CD4-positive, alpha-beta T cell treated with Interleukin-4 for 4 hours (primary cell): ENCODE measurements at regions not wholly inside any gene's neighbourhood (a gene's known extent, or its start where the extent isn't known, plus 50 kb on each side); places are given as distances from the start of the nearest gene placed in this dataset.

Source experiments
- DNase-seq: peaks from one replicate; pipeline ENCODE4 v3.0.0-alpha.2; 2020

DNA sequence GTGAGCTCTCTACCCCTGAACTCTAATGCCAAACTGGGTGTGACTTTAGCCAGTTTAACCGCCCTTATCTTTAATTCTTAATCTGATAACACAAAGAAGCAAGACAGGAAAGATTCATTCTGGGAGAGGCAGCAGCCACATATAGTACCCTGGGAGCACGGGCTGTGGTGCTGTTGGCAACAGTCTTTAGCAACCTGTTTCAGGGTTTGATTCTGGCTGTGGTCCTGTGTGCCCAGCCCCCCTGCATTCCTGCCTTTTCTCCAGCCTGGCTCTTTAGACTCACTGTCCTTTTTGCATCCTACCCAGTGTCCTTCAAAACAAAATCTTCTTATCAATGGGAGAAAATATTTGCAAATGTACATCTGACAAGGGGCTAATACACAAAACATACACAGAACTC lies 275.2 kb downstream of the GXYLT1 start:
- DNase-seq, result no peak

DNA sequence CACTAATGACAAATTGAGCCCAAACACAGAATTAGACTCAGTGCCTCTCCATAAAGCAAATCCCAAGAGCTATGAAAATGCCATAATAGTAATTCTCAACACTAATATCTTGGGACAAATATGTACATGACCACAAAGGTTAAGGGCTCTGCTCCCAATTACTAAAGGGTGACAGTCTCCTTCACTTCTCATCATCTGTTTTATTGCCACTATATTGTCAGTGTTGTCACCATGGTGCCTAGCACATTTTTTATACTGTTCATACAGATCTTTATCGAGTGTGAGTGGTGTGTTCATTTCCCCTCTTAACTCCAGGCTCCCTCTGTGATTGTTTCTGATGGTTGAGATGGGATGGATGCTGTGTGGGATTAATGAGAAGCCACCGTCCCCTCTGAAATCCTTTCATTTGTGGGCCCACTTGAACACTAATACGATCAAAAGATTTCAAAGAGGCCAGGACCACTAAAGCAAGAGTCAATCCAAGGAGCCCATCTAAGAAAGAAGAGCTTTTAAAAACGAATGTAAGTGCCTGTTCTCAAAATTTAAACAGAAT lies 277.7 kb downstream of the GXYLT1 start:
- DNase-seq, result no peak

DNA sequence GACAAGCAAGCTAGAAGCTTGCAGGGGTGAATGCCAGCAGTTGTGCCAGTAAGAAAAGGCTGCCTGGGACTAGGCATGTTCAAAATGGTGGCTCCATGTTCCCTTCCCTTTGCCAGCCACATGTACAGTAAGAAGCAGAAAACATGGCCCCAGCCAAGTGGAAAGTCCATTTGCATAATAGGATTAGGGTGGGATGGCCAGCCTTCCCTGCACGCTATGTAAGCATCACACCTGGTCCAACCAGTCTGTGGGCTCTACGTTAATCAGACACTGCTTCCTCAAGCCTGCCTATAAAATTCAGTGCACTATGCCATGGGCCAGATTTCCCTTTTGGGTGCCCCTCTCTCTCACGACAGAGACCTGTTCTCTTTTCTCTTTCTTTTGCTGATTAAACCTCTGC lies 288.4 kb downstream of the GXYLT1 start:
- DNase-seq, result no peak

DNA sequence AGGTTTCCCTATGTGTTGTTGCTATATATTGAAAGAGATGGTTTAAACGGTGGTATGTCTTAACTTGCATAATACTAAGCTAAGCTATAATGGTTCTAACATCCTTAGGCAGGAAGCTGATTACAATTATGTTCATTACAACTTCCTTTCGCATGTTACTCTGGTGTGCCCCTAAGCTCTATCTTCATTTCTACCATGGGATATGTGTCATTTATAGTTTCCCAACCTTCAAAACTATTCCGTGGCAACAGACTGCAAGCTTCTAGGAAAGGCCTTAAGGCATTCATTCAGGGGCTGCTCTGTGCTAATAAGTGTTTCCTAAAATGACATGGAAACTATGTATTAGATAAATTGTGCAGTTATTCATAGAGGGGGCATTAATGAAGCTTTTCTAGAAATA lies 294.6 kb downstream of the GXYLT1 start:
- DNase-seq, result no peak

- DNase-seq, result no peak
These were observed 298.0 kb downstream of the GXYLT1 start for GRCh38 chr12:41846718-41847117.

DNA sequence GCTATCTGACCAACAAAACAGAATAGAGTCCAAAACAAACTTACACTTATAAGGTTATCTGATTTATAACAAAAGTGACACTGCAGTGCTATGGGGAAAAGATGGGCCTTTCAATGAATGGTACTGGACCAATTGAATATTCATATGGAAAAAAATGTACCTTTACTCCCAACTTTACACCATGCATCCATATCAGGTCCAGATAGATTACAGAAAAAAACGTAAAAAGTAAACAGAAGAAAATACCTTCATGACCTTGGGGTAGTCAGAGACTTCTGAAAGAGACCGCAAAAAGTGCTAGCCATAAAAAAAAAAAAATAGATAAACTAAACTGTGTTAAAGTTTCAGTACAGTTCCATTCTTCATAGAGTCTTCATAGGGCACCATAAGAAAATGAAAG lies 308.3 kb downstream of the GXYLT1 start:
- no peak for DNase-seq

DNA sequence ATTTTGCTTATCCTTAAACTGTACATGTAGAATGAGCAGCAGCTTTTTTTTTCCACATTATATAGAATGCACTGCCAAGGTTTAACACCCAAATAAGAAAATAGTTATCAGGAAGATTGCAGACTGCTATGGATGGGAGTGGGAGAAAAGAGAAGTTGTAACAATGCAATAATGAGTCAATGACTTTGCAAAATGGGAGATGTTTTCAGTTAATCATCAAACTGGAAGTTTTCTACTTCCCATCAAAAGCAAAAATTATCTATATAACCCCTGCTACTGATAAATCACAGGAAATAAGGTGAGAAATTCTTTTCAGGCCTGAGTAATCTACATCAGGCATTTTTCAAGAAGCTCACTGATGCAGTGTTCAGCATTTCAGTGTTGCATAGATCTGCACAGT lies 309.1 kb downstream of the GXYLT1 start:
- no peak for DNase-seq

DNA sequence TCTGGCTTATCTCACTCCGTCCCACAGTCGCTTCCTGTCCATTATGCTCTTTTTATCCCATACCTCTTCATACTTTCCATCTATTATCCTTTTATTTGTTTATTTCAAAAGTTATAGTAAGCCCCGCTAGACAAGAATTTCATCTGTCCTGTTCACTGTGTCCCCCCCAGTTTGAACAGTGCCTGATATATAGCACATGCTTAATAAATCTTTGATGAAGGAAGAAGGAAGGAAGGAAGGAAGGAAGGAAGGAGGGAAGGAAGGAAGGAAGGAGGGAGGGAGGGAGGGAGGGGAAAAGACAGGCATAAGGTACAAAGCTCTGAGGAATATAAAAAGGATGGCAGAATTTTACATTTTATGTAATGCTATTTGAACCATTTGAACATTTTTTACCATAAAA lies 324.7 kb downstream of the GXYLT1 start:
- DNase-seq, result no peak

DNA sequence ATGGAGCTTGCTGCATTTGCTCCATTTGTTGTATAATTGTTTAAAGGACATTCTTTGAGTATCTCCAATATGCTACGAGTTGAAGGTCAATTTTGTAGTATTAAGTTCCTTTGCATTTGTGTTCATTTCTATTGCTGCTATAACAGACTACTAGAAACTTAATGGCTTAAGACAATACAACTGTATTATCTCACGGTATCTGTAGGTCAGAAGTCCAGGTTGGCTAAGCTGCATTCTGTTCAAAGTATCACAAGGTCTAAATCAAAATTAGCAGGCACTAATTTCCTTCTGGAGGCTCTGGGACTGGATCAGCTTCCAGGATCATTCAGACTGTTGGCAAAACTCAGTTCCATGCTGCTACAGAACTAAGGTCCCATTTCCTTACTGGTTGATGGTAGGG lies 340.6 kb downstream of the GXYLT1 start:
- DNase-seq, result no peak

DNA sequence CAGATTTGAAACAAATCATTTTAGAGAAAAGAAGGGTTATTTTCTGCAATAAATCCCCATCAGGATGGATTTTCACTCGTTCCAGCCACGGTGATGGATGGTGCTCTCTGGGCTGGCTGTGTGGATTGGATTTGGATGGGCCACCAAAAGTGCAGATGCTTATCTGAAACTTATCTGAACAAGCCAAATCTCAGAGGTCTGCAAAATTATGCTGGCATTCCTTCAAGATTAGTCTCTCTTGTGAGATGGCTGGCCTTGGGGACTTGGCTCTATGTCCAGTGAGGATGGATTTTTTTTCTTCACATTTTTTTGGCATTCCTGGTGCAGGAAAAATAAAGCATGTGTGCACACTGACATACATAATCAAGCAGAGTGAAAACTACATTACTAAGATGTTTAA lies 341.9 kb downstream of the GXYLT1 start:
- no peak for DNase-seq

DNA sequence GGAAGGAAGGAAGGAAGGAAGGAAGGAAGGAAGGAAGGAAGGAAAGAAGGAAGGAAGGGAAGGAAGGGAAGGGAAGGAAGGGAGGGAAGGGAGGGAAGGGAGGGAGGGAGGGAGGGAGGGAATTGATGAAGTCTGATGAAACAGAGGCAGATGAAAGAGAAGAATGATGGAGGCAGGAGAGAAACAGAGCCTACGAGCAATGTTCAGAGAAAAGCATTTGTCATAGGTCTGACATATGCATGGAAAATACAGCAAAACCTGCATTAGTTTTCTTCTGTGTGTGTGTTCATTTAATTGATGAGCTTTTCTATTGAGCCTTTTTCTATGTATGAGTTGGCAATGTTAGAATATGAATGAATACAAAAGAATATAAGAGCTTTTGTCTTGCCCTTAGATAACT lies 343.4 kb downstream of the GXYLT1 start:
- no peak for DNase-seq

- no peak for DNase-seq
These were observed 345.0 kb downstream of the GXYLT1 start for GRCh38 chr12:41799671-41800070.

- DNase-seq, result no peak
These were observed 348.8 kb downstream of the GXYLT1 start for GRCh38 chr12:41795910-41796309.

DNA sequence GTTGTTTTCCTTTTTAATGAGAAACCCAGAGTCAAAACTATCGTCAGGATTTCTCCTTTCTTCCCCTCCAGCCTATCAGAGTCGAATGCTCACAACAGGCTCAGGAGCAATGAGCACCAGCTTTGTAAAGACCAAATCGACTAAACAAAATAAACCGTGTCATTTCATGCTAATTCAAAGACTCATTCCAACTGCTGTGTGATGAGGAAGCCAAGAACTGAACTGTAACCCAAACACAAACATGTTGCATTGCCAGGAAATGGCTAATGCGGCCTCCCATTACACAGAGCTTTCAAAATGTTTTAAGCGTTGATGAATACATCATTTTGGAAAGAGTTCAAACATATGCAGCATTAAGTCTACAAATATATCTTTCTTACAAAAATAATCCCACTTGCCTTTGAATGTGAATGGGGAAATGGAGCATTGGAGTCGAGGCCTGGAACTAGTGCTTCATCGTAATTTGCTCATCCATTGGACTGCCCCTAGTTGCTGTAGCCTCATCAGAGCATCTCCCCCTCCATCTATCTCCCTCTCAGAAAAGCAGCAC lies 349.5 kb downstream of the GXYLT1 start:
- no peak for DNase-seq

DNA sequence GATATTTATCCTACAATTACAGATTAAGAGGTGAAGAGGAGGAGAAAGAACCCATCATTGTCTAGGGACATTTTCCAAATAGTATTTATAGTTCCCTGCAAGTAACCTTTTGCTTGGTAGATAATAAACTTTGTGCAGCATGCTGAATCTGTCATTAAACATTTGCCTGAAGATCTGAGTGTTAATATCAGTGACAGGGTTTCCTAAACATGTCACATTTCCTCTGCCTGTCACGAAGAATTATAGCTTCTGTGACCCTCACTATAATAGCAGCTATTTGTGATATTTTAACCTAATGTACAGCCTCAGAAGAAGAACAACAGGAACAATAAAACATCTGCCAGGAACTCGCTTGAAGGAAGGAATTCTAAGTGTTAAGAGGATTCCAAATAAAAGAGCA lies 350.3 kb downstream of the GXYLT1 start:
- no peak for DNase-seq

DNA sequence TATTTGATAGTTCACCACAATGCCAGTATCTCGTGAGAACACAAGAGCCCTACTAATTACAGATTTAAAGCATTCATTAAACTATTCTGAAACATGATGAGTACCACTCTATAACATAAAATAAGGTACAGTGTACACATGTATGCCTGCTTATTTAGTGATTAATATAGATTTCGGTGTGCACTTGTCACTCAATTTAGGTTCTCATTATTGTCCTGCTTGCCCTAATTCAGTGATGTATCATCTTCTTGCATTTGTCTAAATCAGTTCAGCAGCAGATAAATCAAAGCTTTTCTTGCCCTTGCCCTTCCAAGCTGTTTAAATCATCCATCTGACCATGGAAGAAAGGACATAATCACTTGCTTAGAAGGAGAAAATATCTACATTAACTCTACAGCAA lies 359.7 kb downstream of the GXYLT1 start:
- no peak for DNase-seq

DNA sequence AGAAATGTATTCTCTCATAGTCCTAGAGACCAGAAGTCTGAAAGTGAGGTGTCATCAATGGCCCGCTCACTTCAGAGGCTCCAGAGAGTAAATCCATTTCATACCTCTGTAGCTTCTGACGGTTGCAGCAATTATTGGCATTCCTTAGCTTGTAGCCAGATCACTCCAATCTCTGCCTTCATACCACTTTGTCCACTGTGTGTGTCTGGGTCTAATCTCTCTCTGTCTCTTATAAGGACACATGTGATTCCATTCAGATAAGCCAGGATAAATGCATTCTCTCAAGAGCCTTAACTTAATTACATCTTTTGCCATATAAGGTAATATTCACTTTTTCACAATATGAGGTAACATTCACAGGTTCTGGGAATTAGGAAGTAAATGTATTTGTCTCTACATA lies 365.7 kb downstream of the GXYLT1 start:
- no peak for DNase-seq

GRCh38 chr12:41777064-41777790 lies 367.4 kb downstream of the GXYLT1 start:
- no peak for DNase-seq

DNA sequence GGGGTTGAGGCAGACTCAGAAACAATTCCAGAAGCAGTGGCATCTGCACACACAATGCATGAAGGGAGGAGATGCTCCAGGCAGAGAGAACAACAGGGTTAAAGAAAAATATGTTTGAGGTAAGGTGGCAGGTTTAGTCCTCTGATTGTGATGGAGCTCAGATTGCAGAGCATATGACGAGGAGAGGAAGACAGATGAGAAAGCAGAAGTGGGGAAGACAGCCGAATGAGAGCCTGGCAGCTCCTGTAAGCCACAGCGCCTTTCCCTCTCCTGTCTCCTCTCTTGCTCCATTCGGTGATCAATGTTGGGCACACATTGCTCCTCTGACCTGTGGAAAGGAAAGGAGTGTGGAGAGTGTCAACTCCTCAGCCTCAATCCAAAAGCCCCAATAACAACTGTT lies 372.2 kb downstream of the GXYLT1 start:
- no peak for DNase-seq

DNA sequence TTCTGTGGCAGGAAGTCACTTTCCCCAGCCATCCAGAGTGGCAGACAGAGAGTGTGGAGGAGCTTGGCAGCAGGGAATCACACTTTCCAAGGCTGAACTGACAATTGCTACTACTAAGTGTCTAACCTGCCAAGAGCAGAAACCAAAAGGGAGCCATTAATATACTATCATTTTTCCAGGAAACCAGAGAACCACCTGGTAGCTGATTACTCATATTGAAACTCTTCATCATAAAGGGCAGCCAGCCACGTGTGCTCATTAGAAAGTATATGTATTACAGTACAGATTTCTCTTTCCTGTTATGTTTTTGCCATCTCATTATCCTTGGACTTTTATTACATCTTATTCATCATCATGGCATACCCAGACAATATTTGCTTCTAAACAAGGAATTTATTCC lies 374.9 kb downstream of the GXYLT1 start:
- DNase-seq, result no peak

DNA sequence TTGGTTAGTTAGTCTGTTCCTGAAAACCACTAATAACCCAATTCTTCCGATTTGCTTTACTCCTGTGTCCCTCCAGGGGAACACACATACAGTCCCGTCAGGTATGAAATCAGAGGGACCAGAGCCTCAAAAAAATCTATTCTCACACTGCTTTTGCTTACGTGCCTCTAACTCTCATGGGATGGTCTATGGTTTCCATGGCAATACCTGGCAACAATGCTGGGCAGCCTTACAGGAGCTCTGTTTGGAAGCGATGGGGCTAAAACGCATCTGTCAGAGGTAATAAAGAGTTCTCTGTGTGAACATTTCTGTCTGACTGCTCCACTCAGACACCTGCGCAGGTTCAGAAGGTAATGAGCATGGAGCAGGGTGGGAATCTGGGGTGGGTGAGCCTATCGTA lies 376.2 kb downstream of the GXYLT1 start:
- DNase-seq, result no peak

GRCh38 chr12:41762691-41763090 lies 382.0 kb downstream of the GXYLT1 start:
- no peak for DNase-seq

GRCh38 chr12:41745593-41745992 lies 399.1 kb downstream of the GXYLT1 start:
- DNase-seq, result no peak

DNA sequence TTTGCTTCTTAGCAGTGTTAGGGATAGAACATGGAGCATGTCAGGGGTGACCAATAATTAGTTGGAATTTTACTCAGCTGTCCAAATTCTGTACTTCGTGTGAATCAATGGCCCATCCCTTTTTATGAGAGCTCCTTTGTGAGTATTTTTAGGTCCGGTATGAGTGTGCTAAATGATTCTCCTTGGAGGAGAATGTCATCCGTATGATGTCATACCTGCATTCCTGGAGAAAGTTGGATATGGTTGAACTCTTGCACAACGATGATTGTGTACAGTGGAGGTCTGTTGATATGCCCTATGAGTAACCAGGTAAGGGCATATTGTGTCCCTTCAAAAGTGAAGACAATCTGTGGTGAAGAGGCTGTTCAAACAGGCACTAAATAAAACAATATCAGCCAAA lies 400.8 kb downstream of the GXYLT1 start:
- DNase-seq, result no peak

DNA sequence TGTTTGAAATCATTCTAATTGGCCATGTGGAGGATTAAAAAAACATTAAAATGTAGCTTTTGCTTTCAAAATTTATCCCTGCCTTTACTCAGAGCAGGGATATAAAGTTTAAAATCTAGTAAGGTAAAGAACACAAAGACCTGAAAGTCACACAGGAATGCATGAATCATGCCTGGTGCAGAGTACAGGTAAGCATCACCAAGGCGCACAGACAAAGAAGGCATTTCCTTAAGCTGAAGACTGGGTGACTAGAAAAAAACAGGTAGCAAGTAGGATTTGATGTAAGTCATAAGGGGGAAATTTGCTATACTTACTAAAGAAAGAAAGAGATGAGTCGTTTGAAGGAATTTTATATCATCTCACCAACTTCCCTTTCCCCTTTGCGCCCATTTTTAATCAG lies 405.6 kb downstream of the GXYLT1 start:
- no peak for DNase-seq
